ENCODE measurements at regions not wholly inside any gene's neighbourhood (a gene's known extent, or its start where the extent isn't known, plus 50 kb on each side); places are given as distances from the start of the nearest gene placed in this dataset.

- TF ChIP-seq ZNF462 (CRISPR knock-in tag; IDR thresholded peaks at IDR 0.05) = no peak
Observed at GRCh38 chr16:6897876-6898485, 434.7 kb upstream of the RBFOX1 start (continued).

- H3K27me3 ChIP-seq (ENCODE audit: insufficient read depth) = no peaks in the 10 kb centered on the region
- Mint-ChIP-seq H3K36me3 (ENCODE audit: low read depth) (peaks cover 2% of the 10 kb centered on the region; the same call in 1 of the 3 replicates), H3K4me3 (no peak overlapping the region), H3K27ac (no peak overlapping the region), H3K9me3 (peaks cover 81% of the 10 kb centered on the region), H3K27me3 (ENCODE audit: insufficient read depth, low read depth, poor library complexity) (no peaks in the 10 kb centered on the region), H3K4me1 (no peaks in the 10 kb centered on the region; the same call in 2 of the 3 replicates)
- ATAC-seq (no peak), DNase-seq (ENCODE audit: low spot score) (no peak)
- H3K9me2 ChIP-seq (ENCODE audit: insufficient read depth) = no peaks in the 10 kb centered on the region
- H3K4me3 ChIP-seq = no peak overlapping the region
- H3K27ac ChIP-seq (ENCODE audit: low read depth) = no peak overlapping the region
- no peak overlapping the region for H3K4me2 ChIP-seq
- no peaks in the 10 kb centered on the region for H3K79me2 ChIP-seq (replicated peaks; ENCODE audit: insufficient read depth)
- H3K36me3 ChIP-seq (ENCODE audit: insufficient read depth) = 0 out of 2 replicates have a peak, but pooled peaks cover 3% of the 10 kb centered on the region
- H4K20me1 ChIP-seq (replicated peaks; ENCODE audit: insufficient read depth) = no peaks in the 10 kb centered on the region
- H3K4me1 ChIP-seq (ENCODE audit: insufficient read depth) = no peaks in the 10 kb centered on the region
- H3F3A ChIP-seq (replicated peaks; ENCODE audit: low read depth) = no peaks in the 10 kb centered on the region
- H2AFZ ChIP-seq = no peak overlapping the region
- no peak for TF ChIP-seq ETS1 (IDR thresholded peaks at IDR 0.05)
- no peak for TF ChIP-seq STAT1 (IDR thresholded peaks at IDR 0.05; ENCODE audit: unreplicated experiment)
- no peak for TF ChIP-seq ZNF114 (CRISPR knock-in tag; IDR thresholded peaks at IDR 0.05)
- TF ChIP-seq ZNF462 (CRISPR knock-in tag; IDR thresholded peaks at IDR 0.05) = no peak
- no peak for TF ChIP-seq CREB1 (CRISPR knock-in tag; IDR thresholded peaks at IDR 0.05; ENCODE audit: low read depth)
- TF ChIP-seq NANOG (IDR thresholded peaks at IDR 0.05; ENCODE audit: borderline replicate concordance) = no peak
- no peak for TF ChIP-seq EZH2 (IDR thresholded peaks at IDR 0.05; ENCODE audit: low read depth, unreplicated experiment)
Observed at GRCh38 chr16:6892966-6893365, 439.7 kb upstream of the RBFOX1 start.
